22Rv1 (cell line): ENCODE measurements at regions not wholly inside any gene's neighbourhood (a gene's known extent, or its start where the extent isn't known, plus 50 kb on each side); places are given as distances from the start of the nearest gene placed in this dataset.

ENCODE experiments used
- CTCF ChIP-seq: fragments of 450-650 bp; IDR thresholded peaks from 2 replicates; pipeline ENCODE4 v1.5.1; 2017; ENCODE audit warnings: mild to moderate bottlenecking
- ZFX ChIP-seq: fragments of 450-650 bp; IDR thresholded peaks from 2 replicates; pipeline ENCODE4 v1.6.1; 2017; ENCODE audit warnings: antibody characterized with exemption, borderline replicate concordance

GRCh38 chrX:42188730-42189129 is 265.4 kb upstream of the CASK start:
- TF ChIP-seq CTCF, result no peak
- TF ChIP-seq ZFX, result no peak
